ENCODE measurements at regions not wholly inside any gene's neighbourhood (a gene's known extent, or its start where the extent isn't known, plus 50 kb on each side); places are given as distances from the start of the nearest gene placed in this dataset.
"Not testable (repeated sequence)": the region's sequence is repeated elsewhere in the genome, so short reads cannot be mapped to it uniquely, and the experiment has no call there.

DNA sequence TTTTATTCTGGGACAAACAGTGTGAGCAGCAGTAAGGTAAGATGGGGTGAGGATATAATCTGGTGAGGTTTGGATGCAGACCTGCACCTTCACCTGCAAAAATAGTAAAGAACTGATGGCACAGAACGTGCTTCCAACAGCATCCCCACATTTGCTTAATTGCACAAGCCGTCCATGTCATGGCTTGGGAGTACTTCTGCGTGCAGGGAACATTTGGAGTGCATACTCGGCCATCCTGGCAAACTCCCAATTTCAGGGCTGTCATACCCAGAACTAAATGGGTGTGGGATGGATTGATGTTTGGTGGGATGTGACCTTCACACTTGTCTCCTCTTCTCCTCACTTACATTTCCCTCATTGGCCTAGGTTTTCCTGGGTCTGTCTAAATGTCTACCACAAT lies 76.8 kb upstream of the TSPY4 start:
- no peaks in the 10 kb centered on the region for H3K36me3 ChIP-seq (ENCODE audit: low read depth)
- no peaks in the 10 kb centered on the region for H3K4me1 ChIP-seq (ENCODE audit: low read depth)
- DNase-seq (no peak), ATAC-seq (no peak)
- H3K4me3 ChIP-seq, result no peak overlapping the region
- TF ChIP-seq, protein P1, sequence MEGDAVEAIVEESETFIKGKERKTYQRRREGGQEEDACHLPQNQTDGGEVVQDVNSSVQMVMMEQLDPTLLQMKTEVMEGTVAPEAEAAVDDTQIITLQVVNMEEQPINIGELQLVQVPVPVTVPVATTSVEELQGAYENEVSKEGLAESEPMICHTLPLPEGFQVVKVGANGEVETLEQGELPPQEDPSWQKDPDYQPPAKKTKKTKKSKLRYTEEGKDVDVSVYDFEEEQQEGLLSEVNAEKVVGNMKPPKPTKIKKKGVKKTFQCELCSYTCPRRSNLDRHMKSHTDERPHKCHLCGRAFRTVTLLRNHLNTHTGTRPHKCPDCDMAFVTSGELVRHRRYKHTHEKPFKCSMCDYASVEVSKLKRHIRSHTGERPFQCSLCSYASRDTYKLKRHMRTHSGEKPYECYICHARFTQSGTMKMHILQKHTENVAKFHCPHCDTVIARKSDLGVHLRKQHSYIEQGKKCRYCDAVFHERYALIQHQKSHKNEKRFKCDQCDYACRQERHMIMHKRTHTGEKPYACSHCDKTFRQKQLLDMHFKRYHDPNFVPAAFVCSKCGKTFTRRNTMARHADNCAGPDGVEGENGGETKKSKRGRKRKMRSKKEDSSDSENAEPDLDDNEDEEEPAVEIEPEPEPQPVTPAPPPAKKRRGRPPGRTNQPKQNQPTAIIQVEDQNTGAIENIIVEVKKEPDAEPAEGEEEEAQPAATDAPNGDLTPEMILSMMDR (IDR thresholded peaks at IDR 0.05), result no peak
- intact Hi-C loops (cut with DNase I, micrococcal nuclease), result no loop called here
- H3K9me3 ChIP-seq, result no peaks in the 10 kb centered on the region

DNA sequence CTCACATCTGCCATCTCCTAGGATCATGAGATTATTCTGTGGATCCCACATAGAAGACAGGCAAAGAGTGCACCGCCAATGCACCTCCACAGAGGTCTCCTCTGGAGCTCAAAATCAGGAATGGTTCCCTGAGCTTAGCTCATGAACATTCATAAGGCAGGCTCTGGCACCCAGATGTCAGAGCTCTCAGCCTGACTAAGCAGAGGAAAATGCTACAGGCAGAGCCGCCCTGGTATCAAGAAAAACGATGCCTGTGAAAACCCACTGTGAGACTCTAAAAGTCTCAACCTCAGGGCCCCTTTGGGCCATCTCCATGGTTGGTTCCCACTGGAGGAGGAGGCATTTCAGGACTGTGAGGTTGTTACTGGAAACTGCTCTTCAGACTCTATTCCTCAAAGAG lies 71.7 kb upstream of the TSPY4 start:
- TF ChIP-seq, protein P1 (IDR thresholded peaks at IDR 0.05), result no peak

DNA sequence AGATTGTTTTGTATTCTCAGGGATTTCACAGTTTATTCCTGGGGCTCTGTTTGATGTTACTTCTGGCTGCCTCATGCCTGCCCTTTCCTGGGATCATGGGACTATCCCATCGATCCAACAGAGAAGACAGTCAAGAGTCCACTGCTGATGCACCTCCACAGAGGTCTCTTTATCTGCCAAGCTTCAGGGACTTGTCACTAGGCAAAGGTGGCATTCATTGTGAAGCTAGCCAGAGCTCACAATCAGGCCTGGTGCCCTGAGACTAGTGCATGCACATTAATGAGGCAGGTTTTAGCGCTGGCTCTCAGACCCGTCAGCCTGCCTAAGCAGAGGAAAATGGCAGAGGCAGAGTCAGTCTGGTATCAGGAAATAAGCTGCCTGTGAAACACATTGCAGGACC lies 66.9 kb upstream of the TSPY4 start:
- ATAC-seq; H3K9me3 ChIP-seq; intact Hi-C loops (cut with DNase I, micrococcal nuclease); H3K4me1 ChIP-seq (ENCODE audit: low read depth); H3K4me3 ChIP-seq; H3K36me3 ChIP-seq (ENCODE audit: low read depth); DNase-seq: not testable (repeated sequence)

More for the DNA sequence above, 71.7 kb upstream of the TSPY4 start:
- H3K4me3 ChIP-seq, result no peak overlapping the region
- H3K9me3 ChIP-seq, result no peaks in the 10 kb centered on the region
- intact Hi-C loops (cut with DNase I, micrococcal nuclease), result no loop called here
- no peak for ATAC-seq
- no peaks in the 10 kb centered on the region for H3K4me1 ChIP-seq (ENCODE audit: low read depth)
- DNase-seq, result no peak
- no peaks in the 10 kb centered on the region for H3K36me3 ChIP-seq (ENCODE audit: low read depth)

DNA sequence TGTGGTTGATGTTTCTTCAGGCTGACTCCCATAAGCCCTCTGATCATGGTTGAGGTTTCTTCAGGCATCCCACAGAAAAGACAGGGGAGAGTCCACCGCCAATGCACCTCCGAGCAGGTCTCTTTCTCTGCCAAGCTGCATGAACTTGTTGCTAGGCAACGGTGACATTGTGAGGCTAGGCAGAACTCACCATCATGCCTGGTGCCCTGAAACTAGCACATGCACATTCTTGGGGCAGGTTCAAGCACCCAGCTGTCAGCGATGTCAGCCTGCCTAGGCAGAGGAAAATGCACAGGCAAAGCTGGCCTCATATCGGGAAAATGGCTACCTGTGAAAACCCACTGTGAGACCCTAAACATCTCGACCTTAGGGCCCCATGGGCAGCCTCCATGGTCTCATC lies 64.4 kb upstream of the TSPY4 start:
- DNase-seq; ATAC-seq; H3K4me3 ChIP-seq; H3K4me1 ChIP-seq (ENCODE audit: low read depth); intact Hi-C loops (cut with DNase I, micrococcal nuclease); H3K9me3 ChIP-seq; H3K36me3 ChIP-seq (ENCODE audit: low read depth): not testable (repeated sequence)

DNA sequence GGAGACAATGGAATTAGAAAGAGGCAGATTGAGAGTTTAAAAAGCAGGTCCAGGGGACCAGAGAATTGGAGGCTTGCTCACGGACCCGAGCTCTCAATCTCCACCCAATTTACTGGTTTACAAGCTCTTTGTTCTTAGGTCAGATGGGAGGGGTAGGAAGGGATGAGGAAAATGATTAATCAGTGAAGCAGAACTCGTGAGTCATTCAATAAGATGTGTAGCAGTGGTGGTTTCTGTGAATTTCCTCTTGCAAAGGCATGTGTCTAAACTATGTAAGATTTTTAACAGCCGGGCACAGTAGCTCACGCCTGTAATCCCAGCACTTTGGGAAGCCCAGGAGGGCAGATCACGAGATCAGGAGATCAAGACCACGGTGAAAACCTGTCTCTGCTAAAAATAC lies 58.4 kb upstream of the TSPY4 start:
- intact Hi-C loops (cut with DNase I, micrococcal nuclease); H3K4me1 ChIP-seq (ENCODE audit: low read depth); DNase-seq; ATAC-seq; H3K36me3 ChIP-seq (ENCODE audit: low read depth); H3K9me3 ChIP-seq; H3K4me3 ChIP-seq: not testable (repeated sequence)
